Right lobe of liver (tissue), 4 donors: ENCODE measurements at regions not wholly inside any gene's neighbourhood (a gene's known extent, or its start where the extent isn't known, plus 50 kb on each side); places are given as distances from the start of the nearest gene placed in this dataset.

Experiments used
- CTCF ChIP-seq, 4 donors: fragments of 200-600 bp in 3 of 4; fragments of 450-650 bp in 1 of 4; IDR thresholded peaks; one replicate each; pipeline versions ENCODE4 v1.5.1 to v1.8.0; 2016 to 2022; ENCODE audit warnings: antibody characterized with exemption in 4 of 4, mild to moderate bottlenecking in 2 of 4
- POLR2A ChIP-seq: fragments of 450-650 bp; IDR thresholded peaks from one replicate; pipeline ENCODE4 v1.6.1; 2017; ENCODE audit warnings: antibody characterized with exemption, mild to moderate bottlenecking
- donor health status: DM: no; HTN: no; CAD: no.
- donor health status: DM: no; HTN: no; CAD: no.
- donor health status: DM: no; HTN: yes; CAD: no.

GRCh38 chr4:126451237-126451873, 1136.6 kb downstream of the FAT4 start:
- no peak for TF ChIP-seq CTCF (IDR thresholded peaks at IDR 0.05)
- no peak for TF ChIP-seq POLR2A
